SH-SY5Y (cell line): ENCODE measurements at regions not wholly inside any gene's neighbourhood (a gene's known extent, or its start where the extent isn't known, plus 50 kb on each side); places are given as distances from the start of the nearest gene placed in this dataset.

Source experiments
- GATA2 ChIP-seq: IDR thresholded peaks from 2 replicates; pipeline ENCODE4 v1.6.1; 2011; ENCODE audit warnings: mild to moderate bottlenecking, low read depth, low read length
- GATA3 ChIP-seq: IDR thresholded peaks from 2 replicates; pipeline ENCODE4 v1.6.1; 2011; ENCODE audit warnings: low read depth, mild to moderate bottlenecking, low read length, moderate library complexity

DNA sequence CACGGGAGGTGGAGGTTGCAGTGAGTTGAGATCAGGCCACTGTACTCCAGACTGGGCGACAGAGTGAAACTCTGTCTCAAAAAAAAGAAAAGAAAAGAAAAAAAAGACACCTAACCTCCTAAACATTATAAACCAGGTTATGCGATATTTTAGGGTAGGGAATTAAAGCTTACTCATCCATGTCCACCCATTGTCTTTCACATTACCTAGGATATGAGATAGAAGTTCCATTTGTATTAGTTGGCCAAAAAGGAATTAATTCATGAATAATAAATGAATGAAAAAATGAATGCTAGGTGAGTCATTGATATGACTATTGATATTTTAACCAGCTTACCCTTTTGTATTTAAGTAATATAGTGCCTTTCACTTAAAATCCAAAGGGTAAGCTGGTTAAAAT is 132.9 kb downstream of the FAM161A start:
- TF ChIP-seq GATA2 (no peak), GATA3 (no peak)
